ENCODE measurements at regions not wholly inside any gene's neighbourhood (a gene's known extent, or its start where the extent isn't known, plus 50 kb on each side); places are given as distances from the start of the nearest gene placed in this dataset.
A peak's percentile ranks its signal among the peaks of the same experiment; 100 is the strongest.

DNA sequence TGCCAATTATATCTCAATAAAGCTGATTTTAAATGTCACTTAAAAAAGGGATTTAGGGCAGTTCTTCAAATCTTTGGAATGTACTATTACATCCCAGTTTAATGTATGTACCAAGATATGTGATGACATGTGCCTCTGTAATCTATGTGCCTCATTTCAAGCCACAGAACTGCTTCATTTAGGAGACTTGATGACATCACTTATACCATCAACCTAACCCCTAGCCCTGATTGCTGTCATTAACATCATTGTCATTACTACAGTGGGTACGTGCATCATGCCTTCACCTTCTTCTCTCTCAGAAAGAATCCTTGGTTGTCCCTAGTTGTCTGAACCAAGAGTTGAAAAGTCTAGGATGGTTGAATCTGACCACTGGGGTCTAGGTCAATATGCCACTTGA, 134.3 kb upstream of the RAB11FIP2 start:
- DNase-seq (ENCODE audit: low read depth): no peak

DNA sequence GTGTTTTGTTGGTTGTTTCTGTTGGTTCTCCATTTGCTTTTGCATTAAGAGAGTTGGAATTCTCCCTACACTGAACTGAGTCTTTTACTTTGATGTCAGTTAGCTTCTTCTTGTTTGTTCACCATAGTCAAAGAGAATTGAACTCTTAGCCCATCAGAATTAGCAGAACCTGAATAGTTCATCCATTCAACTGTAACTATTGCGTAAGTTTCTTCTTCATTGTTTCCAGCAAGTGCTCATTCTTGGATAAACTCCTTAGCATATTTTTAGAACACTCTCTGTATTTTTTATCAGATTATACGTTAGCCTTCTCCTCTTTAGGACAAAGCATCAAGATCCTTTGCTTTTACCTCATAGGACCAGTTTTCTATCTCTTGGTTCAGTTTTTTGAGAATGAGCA, 128.4 kb upstream of the RAB11FIP2 start:
- DNase-seq (ENCODE audit: low read depth): no peak

DNA sequence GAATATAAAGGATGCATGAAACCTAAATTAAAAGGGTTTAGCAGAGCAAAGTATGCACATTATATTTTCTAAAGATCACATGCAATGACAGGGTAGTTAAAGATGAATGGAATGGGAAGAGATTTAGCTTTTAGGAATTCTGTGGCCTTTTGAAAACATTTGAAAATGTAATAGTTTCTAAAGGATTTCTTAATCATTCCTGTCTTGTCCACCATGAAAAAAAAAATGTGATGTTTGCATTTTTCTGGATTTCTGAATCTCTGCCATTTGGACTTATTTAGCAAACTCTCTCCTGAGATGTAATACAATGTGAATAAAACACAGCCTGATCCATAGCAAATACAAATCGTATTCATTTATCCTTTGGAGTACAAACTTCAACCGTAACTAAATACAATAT, 126.6 kb upstream of the RAB11FIP2 start:
- DNase-seq (ENCODE audit: low read depth): no peak

DNA sequence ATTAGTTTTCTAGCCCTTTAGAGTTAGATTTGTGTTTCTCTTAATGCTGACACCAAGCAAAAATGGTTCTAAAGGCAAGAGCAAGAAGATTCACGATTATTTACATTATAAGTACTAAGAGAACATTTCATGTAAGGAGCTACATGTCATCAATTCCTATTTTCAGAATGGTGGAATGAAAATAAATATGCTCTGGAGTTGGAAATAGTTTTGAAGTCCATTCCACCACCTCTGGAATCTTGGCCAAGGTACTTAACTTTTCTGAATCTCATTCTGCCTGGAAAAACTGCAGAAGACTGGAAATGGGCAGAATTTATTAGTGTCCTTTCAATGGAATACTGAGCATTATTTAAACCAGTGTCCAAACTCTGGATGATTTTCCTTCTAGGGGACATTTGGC, 125.1 kb upstream of the RAB11FIP2 start:
- no peak for DNase-seq (ENCODE audit: low read depth)

DNA sequence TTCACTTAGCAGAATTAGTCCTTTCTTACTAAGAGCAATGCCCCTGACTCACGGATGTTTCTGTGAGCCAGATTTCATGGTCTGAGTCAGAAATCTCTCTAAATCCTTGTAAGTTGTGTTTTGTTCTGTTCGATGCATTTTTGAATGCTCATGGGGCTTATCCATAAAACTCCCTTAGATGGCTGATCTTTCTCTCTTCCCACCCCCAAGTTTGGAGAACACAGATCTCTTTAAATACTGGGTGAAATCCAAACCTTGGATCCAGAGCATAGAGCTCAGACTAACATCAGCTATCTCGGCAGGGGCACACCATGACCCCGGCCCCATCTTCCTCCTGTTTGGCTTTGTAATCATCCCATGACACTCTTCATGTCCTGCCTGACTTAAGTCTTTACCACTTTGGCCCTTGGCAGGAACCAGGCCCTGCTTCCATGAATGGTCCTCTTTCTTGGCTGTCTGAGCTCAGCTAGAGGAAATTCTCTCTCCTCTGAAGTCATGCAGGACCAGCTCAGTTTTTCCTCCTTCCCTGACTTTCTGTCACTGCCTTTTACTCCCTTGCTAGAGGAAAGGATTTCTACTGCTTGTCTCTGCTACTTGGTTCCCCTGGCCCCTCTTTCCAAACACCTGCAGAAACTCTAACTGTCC, 120.4 kb upstream of the RAB11FIP2 start:
- DNase-seq (ENCODE audit: low read depth): peak; percentile 6

DNA sequence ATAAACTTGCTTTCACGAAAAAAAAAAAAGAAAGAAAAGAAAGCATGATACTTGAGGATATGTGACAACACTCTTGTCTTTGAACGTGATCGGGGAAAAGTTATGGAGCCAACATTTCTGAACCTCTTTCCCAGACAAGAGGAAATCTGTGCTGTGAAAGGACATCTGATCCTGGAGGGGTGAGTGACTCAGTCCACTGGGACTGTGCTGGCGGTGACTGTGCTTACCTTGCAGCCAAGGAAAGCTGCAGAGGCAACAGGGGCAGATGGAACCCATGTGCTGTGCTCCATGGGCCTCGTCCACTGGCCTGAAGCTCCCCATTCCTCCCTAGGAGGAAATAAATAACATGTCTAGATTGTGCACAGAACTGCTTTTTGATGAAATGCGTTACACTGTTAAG, 116.5 kb upstream of the RAB11FIP2 start:
- peak; percentile 0 for DNase-seq (ENCODE audit: low read depth)

DNA sequence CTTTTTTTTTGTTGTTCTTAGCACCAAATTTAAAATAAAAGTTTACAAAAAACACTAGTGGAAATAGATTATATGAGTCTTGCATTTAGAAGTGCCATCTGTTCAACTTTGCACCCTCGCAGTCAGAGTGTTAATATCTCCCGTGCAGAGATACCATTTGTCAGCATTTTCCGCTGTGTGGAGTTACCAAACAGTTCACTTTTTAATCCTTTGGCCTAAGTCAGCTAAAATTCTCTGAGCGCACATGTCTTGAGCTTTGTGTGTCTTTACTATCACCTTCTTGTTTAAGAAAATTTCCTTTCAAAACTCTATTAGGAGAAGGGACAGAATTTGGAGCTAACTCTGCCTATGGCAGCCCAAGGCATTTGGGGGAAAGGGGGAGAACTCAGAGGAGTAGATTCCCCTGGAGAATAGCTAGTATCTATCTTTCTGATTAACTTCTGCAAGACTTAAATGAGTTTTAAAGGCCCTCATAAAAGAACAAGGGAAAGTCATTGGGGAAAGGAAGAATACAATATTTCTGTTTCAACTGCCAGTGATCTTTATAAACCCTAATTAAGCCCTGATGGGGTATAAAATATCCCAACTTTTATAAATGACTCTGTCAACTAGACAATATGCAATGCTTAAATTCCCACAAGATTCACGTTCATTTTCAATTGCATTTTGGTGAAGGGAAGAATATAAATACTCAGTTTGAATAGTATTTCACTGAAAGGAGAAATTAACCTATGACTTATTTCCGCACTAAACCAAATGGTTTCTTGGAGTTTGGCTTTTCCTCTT, 114.9 kb upstream of the RAB11FIP2 start:
- no peak for DNase-seq (ENCODE audit: low read depth)

DNA sequence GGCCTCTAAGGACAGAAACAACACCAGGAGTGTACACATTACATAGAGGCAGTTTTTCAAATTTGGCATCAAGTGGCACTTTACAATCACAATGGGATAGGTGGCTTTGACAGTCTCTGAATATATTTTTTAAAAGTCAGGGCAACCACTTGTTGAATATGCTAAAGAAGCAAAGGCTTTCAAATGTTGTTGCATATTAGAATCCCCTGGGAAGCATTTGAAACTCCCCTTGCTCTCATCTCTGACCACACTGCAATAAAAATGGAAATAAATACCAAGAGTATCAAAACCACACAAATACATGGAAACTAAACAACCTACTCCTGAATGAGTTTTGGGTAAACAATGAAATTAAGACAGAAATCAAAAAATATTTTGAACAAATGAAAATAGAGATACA, 106.5 kb upstream of the RAB11FIP2 start:
- no peak for DNase-seq (ENCODE audit: low read depth)

DNA sequence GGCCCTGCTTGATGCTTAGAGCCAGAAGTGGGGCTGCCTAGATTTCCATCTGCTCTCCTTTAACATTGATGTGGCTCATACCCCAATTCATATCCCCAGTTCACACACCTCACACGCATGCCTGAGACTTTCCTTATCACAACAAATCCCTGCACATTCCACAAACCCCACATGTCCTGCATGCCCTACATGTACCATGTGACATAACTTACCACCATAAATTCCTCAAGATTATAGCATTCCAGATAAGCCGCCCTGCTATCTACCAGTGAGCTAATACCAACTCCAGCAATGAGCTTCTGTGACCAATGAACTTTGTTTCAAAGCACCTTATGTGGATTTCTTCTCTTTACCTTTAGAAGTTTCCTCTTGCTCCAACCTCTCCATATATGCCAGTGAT, 104.7 kb upstream of the RAB11FIP2 start:
- no peak for DNase-seq (ENCODE audit: low read depth)

DNA sequence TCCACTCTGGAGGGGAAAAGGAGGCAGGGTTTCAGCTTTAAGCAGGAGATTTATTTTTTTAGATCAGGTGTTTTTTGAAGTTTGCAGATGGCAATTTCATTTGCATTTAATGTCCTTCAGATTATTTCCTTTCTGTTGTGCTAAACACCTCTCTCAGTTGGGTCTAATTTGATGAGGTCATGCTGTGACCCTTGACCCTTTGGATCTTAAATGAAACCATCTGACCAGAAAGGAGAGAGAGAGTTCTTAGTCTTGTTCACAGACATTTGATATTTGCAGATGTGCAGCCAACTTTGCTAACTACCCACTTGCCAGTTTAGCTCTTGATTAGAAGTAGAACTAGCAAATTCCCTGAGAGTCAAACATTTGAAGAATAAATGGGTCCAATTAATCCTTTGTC, 101.5 kb upstream of the RAB11FIP2 start:
- no peak for DNase-seq (ENCODE audit: low read depth)

DNA sequence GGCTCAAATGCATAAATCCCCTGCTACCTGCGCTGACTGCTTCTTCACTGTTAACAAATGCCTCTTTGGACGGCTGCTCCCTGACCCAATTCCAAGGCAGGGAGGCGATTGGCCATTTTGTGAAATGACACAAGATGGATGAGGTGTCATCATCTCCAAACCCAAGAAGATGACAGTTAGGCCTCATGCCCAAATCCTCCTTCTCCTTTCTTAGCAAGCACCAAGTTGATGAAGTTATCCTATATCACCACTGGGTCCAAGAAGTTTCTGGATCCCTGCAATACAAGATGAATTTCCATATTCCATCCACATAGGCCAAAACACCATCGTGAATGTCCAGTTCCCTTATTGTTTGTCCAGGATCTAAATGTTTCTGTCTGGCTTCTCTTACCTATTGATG, 98.5 kb upstream of the RAB11FIP2 start:
- no peak for DNase-seq (ENCODE audit: low read depth)

DNA sequence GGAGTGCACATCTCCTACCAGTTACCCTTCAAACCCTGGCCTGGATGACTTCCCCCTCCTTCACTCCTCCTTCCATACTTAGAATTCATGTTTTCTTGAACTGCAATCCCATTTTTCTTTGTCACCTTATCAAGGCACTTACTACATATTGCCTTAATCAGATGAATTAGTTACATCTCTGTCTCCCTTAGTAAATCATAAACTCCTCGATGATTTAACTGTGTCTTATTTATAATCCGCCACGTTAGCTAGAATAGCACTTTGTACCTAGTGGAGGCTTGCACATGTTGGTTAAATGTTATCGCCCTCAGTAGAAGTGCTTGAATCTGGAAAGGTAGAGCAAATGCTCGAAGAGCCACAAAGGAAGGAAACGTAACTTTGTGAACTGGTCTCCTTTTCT, 94.7 kb upstream of the RAB11FIP2 start:
- DNase-seq (ENCODE audit: low read depth): no peak

DNA sequence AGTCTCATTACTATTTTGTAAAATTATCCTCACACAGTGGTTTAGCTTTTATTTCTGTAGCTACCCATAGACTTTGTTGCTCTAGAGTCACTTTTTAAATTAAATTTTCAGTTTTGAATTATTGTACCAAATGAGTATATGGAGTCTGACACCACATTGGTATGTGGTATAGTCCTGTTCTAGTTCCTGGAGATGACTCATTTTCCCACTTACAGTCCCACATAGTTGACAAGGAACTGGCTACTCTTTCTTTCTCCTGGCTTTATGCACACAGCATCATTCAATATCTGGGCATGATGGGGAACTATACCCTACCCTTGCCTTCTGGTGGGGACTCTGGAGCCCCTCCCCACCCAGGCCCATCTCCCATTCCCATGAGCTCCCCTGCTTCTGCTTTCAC, 92.6 kb upstream of the RAB11FIP2 start:
- DNase-seq (ENCODE audit: low read depth): peak; percentile 1

DNA sequence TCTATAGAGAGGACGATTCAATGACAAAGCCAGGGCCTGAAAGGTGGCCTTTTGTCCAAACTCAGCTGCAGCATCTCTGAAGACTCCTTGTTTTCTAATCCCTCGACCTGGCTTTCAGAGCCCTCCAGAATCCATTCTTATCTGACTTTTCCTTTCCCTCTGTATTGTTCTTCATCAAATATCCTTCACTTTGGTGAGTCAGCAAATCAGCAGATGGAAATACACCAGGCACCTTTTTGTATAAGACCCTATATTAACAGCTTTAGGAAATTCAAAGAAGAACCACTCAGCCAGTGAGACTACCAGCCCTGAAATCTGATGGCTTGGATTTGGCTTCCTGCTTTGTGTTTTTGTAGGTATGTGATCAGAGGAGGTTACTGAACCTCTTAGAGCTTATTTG, 81.9 kb upstream of the RAB11FIP2 start:
- DNase-seq (ENCODE audit: low read depth): no peak

DNA sequence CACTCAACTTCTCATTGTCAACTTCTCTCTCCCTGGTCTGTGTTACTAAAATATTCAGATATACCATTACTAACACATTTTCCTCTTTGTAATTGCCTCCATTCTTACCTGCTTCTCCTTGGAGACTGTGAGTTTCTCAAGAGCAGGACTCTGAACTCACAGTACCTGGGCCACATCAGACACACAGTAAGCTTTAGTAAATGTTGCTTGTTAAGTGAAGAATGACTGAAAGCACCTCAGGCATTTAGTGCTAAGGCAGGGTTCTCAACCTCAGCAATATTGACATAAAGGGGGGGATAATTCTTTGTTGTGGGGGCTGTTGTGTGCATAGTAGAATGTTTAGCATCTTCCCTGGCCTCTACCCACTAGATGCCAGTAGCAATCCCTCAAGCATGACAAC, 72.0 kb upstream of the RAB11FIP2 start:
- DNase-seq (ENCODE audit: low read depth): no peak

DNA sequence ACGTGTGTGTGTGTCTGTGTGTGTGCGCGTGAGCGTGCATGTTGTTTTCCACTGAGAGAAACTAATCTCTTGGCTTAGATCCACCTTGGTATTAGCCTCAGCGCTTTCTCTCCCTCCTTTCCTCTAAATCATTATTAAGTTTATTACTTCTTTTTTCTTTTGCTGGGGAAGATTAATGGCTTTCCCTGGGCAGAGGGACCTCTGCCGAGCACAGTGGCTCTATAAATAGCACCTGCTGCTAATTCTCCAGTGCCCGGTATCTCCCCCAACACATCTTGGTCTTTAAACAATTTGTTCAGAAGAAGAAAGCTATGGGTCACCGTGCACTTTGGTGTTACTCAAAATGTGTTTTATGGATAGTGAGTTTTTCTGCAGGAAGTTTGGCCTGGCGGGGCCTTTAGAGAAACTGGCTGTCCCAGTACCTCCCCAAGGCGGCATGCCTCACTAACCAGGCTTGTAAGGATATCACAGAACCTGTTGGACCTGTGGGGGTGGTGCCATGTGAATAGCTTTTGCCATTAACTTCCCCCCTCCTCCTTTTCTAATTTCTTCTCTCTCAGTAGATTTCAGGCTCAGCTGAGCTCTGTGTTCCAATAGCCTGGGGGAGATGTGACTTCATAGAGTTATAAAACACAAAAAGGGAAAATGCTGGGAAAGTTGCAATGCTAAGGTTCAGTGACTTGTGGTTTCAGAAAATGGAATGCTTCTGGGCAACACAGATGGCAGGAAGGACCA, 70.1 kb upstream of the RAB11FIP2 start:
- DNase-seq (ENCODE audit: low read depth): no peak

DNA sequence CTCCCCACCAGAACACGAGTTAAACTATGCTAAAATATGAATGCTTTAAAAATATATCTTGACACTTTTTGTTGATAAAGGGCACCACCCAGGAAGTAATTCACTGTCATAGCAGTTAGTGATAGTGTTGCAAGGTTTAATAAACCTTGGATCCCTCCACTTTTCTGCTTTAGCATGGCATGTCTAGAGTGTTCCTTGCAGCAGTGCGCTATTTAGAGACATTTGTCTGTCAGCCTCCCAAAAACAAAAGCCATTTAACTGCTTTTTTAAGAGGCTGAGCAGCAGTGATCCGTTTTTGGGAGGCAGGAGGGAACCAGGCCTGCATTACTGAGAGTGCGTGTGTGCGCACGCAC, 69.6 kb upstream of the RAB11FIP2 start:
- no peak for DNase-seq (ENCODE audit: low read depth)

DNA sequence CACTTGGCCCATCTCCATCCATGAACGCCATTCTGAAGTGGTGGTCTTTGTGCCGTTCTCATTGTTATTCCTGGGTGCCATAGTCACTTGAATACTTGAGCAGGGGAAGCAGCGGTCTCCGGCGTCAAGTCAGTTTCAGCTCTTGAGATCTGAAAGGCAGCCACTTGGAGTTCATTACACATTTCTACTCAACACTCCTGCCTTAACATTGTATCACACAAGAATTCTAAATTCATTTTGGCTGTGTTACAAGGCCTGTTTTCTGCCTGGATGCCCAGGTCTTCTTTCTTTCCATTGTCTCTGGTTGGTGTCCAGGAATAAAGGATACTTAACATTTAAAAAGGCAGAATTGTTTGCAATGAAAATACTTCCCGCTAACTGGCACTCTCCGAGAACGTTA, 69.0 kb upstream of the RAB11FIP2 start:
- no peak for DNase-seq (ENCODE audit: low read depth)

DNA sequence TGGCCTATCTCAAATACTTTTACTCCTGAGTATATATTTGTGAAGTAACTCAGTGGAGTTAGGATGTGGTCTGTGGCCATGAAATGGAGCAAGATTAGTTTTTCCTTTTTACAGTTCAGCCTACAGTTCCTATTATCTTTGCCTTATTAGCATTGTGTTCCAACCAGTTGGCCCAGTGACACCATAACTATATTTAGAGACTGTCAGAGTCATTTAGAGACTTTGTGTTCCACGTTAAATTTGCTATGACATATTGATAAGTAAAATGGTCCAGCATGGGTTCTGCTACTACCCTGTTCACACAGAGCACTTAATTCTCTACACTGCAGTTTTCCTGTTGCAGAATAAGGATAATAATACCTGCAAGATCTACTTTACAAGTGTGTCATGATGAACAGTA, 68.3 kb upstream of the RAB11FIP2 start:
- DNase-seq (ENCODE audit: low read depth): no peak

DNA sequence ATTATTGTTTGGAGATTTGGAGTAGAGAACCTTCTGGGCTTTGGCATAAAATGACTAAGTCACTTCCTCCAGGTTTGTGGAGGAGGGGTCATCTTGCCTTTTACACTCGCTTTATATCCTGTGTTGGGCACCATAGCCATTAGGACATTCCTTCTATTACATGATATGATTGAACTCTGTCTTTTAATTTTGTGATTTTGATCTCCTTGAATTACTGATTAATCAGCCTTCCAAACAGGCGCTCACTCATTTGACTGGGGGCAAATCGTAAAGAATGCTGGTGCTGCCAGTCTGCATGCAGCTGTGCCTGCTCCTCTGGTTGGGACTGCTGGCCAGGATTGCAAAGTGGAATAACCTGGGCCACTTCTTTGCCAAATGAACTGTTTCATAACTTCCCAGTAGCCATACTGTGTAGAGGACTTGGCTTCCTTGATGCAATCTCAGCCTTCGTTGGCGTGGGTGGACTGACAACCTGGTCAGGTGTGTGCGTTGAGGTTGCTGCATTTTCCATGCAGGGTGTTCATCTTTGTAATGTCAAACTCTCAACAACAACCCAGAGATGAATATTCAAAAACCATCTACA, 65.9 kb upstream of the RAB11FIP2 start:
- no peak for DNase-seq (ENCODE audit: low read depth)

DNA sequence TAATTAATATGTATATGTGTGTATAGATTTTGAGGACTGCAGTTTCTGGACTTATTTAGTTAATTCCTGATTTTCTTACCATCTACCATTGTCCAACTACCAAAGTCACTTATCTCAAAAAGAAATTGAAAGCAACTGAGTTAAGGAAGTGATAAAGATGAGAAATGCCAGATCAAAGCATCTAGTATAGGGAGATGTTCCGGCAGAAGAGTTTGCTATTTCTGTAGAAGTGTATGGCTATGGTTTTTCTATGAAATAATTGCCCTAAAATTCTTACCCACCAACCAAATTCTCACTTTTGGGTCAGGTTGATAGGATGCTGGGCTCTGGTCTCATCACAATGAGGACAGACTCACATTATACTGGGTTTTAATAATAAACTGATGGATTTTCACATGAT, 64.0 kb upstream of the RAB11FIP2 start:
- DNase-seq (ENCODE audit: low read depth): no peak

DNA sequence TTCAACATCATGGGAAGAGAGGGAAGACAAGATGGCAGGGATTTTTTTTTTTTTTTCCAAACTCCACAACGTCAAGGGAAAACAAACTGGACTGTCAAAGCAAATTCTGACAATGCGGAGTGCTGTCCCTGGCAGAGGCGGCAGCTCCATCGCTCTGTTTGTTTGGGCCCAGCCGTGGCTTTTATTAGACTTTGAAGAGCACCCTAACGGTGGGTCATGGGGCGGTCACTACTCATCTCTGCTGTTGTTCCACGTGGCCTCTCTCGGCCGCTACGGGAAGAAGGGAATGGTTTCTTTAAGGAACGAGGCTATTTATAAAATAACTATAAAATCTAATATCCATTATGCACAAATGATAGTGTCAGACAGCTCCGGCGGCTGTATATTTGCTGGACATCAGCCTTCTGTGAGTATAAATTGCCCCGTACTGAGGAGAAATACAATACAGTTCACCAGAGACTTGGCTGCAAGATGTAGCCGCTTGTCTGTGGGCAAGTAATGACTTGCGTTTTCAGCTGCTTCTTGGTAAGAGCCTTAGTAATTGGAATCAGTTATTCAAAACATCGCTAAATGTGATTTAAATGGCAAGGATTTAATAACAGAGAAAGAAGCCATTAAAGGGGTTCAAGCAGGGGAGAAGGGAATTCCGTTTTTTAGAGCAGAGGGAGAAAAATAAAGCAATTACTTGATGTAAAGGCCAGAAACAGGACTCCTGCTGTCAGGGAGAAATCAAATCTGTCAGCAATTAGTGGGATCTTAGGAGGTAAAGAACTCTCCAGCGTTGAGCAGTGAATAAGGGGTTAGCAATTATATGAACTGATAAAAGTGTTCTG, 61.7 kb upstream of the RAB11FIP2 start:
- DNase-seq (ENCODE audit: low read depth): peak; percentile 1

Measured in LHCN-M2 (cell line).